ENCODE measurements at regions not wholly inside any gene's neighbourhood (a gene's known extent, or its start where the extent isn't known, plus 50 kb on each side); places are given as distances from the start of the nearest gene placed in this dataset.

DNA sequence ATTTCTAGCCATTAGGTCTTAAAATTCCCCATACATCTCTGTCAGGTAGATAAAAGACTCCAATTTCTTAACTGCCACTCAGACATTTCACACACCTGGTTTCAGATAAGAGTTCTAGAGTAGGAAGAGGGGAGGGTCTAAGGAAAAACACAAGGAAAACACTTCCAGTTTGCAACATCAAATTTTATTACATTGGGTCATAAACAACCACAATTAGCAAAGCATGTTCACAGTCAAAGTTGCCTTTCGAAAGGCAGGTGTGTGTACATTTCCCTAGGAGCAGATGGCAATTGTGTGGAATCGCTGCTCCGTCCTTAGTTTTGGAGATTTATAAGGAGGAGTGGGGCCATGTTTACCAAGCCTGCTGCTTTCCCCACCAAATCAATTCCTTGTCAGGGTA is 120.8 kb downstream of the DMRT2 start (continued):
- TF ChIP-seq YY1 (IDR thresholded peaks at IDR 0.05; ENCODE audit: extremely low read depth, insufficient replicate concordance, low read depth, low read length), result no peak
- TF ChIP-seq SRF (IDR thresholded peaks at IDR 0.05; ENCODE audit: low read depth), result no peak
- TF ChIP-seq SIN3A (IDR thresholded peaks at IDR 0.05; ENCODE audit: low read depth), result no peak

DNA sequence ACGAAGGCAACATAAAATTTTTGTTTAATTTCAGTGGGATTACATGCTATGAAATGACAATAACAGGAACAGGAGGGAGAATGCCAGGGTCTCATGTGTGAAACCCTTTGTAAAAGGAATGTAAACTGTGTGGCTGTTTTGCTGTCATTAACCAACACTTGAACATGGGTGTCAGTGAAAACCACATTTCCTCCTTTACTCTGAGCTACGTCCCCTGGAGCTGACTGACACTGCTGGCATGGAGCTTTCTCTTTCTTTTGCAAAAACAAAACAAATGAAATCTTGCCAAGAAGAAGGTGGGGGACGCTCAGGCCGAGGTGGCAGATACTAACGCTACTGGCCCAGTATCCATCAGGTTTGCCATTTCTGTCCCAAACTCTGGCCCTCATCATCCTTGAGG is 121.4 kb downstream of the DMRT2 start:
- Histone ChIP-seq H3K27ac (ENCODE audit: low read depth, low read length) (no peak overlapping the region), H3K9me3 (ENCODE audit: control insufficient read depth in 1 of 2, insufficient read depth in 1 of 2, low read depth in 1 of 2, low read length in 2 of 2) (peaks cover 4 to 12% of the 10 kb centered on the region in 2 experiments; a peak in 2 of 4 replicates), H3K9ac (ENCODE audit: low read length) (no peak overlapping the region), H3K4me1 (ENCODE audit: control insufficient read depth in 1 of 2, insufficient read depth in 2 of 2, low read length in 2 of 2) (no peaks in the 10 kb centered on the region), H3K79me2 (ENCODE audit: insufficient read depth, low read length) (no peaks in the 10 kb centered on the region), H3K27me3 (ENCODE audit: insufficient read depth, low read length) (no peaks in the 10 kb centered on the region), H3K4me2 (ENCODE audit: low read length) (no peak overlapping the region), H3K36me3 (ENCODE audit: control insufficient read depth in 1 of 2, insufficient read depth in 2 of 2, low read length in 2 of 2) (no peaks in the 10 kb centered on the region), H3K9me2 (ENCODE audit: insufficient read depth) (no peaks in the 10 kb centered on the region), H4K20me1 (ENCODE audit: insufficient read depth) (no peaks in the 10 kb centered on the region), H3K4me3 (replicated peaks in 1 of 2; ENCODE audit: low read depth in 1 of 2, low read length in 2 of 2) (no peak overlapping the region), H2AFZ (ENCODE audit: low read depth, low read length, poor library complexity, severe bottlenecking) (no peak overlapping the region)
- DNase-seq (ENCODE audit: low read depth, low spot score) (no peak), ATAC-seq (no peak)
- ChIA-PET RAD21 (ENCODE audit: low non-redundant PET in 1 of 2, low total read pairs in 2 of 2, uncharacterized antibody in 2 of 2, unreplicated experiment in 2 of 2) (no interaction called here), POLR2A (no interaction called here), CTCF (no interaction called here)
- intact Hi-C loops (cut with micrococcal nuclease), result no loop called here
- TF ChIP-seq, protein P1, sequence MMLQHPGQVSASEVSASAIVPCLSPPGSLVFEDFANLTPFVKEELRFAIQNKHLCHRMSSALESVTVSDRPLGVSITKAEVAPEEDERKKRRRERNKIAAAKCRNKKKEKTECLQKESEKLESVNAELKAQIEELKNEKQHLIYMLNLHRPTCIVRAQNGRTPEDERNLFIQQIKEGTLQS (IDR thresholded peaks at IDR 0.05), result no peak
- TF ChIP-seq, protein P2, sequence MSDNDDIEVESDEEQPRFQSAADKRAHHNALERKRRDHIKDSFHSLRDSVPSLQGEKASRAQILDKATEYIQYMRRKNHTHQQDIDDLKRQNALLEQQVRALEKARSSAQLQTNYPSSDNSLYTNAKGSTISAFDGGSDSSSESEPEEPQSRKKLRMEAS (IDR thresholded peaks at IDR 0.05), result no peak
- TF ChIP-seq, protein P3, sequence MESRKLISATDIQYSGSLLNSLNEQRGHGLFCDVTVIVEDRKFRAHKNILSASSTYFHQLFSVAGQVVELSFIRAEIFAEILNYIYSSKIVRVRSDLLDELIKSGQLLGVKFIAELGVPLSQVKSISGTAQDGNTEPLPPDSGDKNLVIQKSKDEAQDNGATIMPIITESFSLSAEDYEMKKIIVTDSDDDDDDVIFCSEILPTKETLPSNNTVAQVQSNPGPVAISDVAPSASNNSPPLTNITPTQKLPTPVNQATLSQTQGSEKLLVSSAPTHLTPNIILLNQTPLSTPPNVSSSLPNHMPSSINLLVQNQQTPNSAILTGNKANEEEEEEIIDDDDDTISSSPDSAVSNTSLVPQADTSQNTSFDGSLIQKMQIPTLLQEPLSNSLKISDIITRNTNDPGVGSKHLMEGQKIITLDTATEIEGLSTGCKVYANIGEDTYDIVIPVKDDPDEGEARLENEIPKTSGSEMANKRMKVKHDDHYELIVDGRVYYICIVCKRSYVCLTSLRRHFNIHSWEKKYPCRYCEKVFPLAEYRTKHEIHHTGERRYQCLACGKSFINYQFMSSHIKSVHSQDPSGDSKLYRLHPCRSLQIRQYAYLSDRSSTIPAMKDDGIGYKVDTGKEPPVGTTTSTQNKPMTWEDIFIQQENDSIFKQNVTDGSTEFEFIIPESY (IDR thresholded peaks at IDR 0.05; ENCODE audit: extremely low read depth, insufficient replicate concordance, low read length), result no peak
- no peak for TF ChIP-seq YY1 (IDR thresholded peaks at IDR 0.05; ENCODE audit: extremely low read depth, insufficient replicate concordance, low read depth, low read length)
- no peak for TF ChIP-seq SP1 (IDR thresholded peaks at IDR 0.05; ENCODE audit: low read depth)
- BruUV-seq (replicated peaks), result no TSS peak

Data from HCT116 (cell line).